ENCODE measurements at regions not wholly inside any gene's neighbourhood (a gene's known extent, or its start where the extent isn't known, plus 50 kb on each side); places are given as distances from the start of the nearest gene placed in this dataset.

GRCh38 chr5:124343451-124343867, 403.0 kb downstream of the ZNF608 start (continued):
- TF ChIP-seq CBX8 (IDR thresholded peaks at IDR 0.05; ENCODE audit: borderline replicate concordance, low read depth, low read length) (no peak), RNF2 (IDR thresholded peaks at IDR 0.05; ENCODE audit: borderline replicate concordance, low read depth, low read length, missing control alignments, poor library complexity, severe bottlenecking) (no peak), HDAC6 (IDR thresholded peaks at IDR 0.05; ENCODE audit: low read depth, low read length) (no peak)

Measured in H1 (cell line).